ENCODE measurements at regions not wholly inside any gene's neighbourhood (a gene's known extent, or its start where the extent isn't known, plus 50 kb on each side); places are given as distances from the start of the nearest gene placed in this dataset.
A peak's percentile ranks its signal among the peaks of the same experiment; 100 is the strongest.

- CTCF ChIA-PET = interaction anchor here (1.0 to 1.9 kb wide), 3 partner anchors 13 to 35 kb away, joined by 3 to 5 read pairs (median 4); no protein-coding TSS in a partner anchor
- POLR2A ChIA-PET = no interaction called here
- WGBS (ENCODE audit: insufficient coverage) = no CpG with 5 or more reads among the region's 1 CpG
- H3K27ac ChIP-seq (ENCODE audit: insufficient read depth in 1 of 2, low read depth in 1 of 2, low read length in 2 of 2, poor library complexity in 1 of 2, severe bottlenecking in 2 of 2) = no peak overlapping the region
- peak in 1 of 3 donors; percentile 11 for DNase-seq
- H3K9me3 ChIP-seq (ENCODE audit: control extremely low read depth in 1 of 5, control insufficient read depth in 4 of 5, insufficient read depth in 2 of 5, low read depth in 1 of 5, low read length in 4 of 5) = no peaks in the 10 kb centered on the region
- no peak overlapping the region for H3K4me3 ChIP-seq (ENCODE audit: control insufficient read depth in 1 of 7, extremely low read depth in 1 of 7, insufficient read depth in 4 of 7, low read depth in 2 of 7, low read length in 6 of 7)
- H3K36me3 ChIP-seq (ENCODE audit: control insufficient read depth in 4 of 4, insufficient read depth in 4 of 4, low read length in 3 of 4) = no peaks in the 10 kb centered on the region
- H3K4me1 ChIP-seq (ENCODE audit: control extremely low read depth in 1 of 4, control insufficient read depth in 4 of 4, insufficient read depth in 4 of 4, low read length in 3 of 4) = peaks cover 9 to 33% (median 18%) of the 10 kb centered on the region in 4 experiments
- H3K27me3 ChIP-seq (replicated peaks in 2 of 5; ENCODE audit: control insufficient read depth in 4 of 5, insufficient read depth in 5 of 5, low read length in 4 of 5) = no peaks in the 10 kb centered on the region
Observed at GRCh38 chr18:59954241-59954640, 54.4 kb downstream of the PMAIP1 start.
